Body of pancreas (tissue), 4 donors: ENCODE measurements at regions not wholly inside any gene's neighbourhood (a gene's known extent, or its start where the extent isn't known, plus 50 kb on each side); places are given as distances from the start of the nearest gene placed in this dataset.
A peak's percentile ranks its signal among the peaks of the same experiment; 100 is the strongest.

Experiments
- ATAC-seq: fragments of 150-250 bp; one replicate; pipeline ENCODE4 v1.9.1; 2016
- DNase-seq, 4 donors: peaks; one replicate each; pipeline ENCODE4 v3.0.0-alpha.2; 2019
- H3K27ac ChIP-seq, 4 donors: fragments of 200-600 bp; sonication (generic); 1 replicate in 3 of 4; 2 replicates in 1 of 4; pipeline versions ENCODE4 v1.5.1 to v1.6.1; 2016 to 2019; ENCODE audit warnings: mild to moderate bottlenecking in 1 of 4, mixed read lengths in 1 of 4, moderate library complexity in 1 of 4
- H3K27me3 ChIP-seq, 2 donors: fragments of 200-600 bp; sonication (generic); one replicate each; pipeline ENCODE4 v1.6.0; 2016; ENCODE audit warnings: mild to moderate bottlenecking in 1 of 2
- H3K36me3 ChIP-seq, 2 donors: fragments of 200-600 bp; sonication (generic); replicated peaks in 1 of 2; 2 replicates each; pipeline ENCODE4 v1.5.1; 2016; ENCODE audit warnings: low read depth in 2 of 2; ENCODE audit not compliant: insufficient read depth in 1 of 2
- H3K4me1 ChIP-seq: fragments of 200-600 bp; sonication (generic); one replicate; pipeline ENCODE4 v1.6.0; 2016
- H3K4me3 ChIP-seq, 2 donors: fragments of 200-600 bp; sonication (generic); 1 replicate in 1 of 2; 2 replicates in 1 of 2; pipeline ENCODE4 v1.5.1; 2016 to 2019
- H3K9me3 ChIP-seq, 3 donors: fragments of 200-600 bp; sonication (generic); 1 replicate in 2 of 3; 2 replicates in 1 of 3; pipeline ENCODE4 v1.5.1; 2016
- POLR2A ChIP-seq, 3 donors: fragments of 450-650 bp; IDR thresholded peaks; one replicate each; pipeline ENCODE4 v1.6.1; 2016; ENCODE audit warnings: antibody characterized with exemption in 3 of 3, mild to moderate bottlenecking in 2 of 3
- WGBS, 2 donors: methylation state at CpG; one replicate each; pipeline ENCODE4 v1.1.5; 2017; 5-methylcytosine and 5-hydroxymethylcytosine counted together
- intact Hi-C: fragments of 100-400 bp; cut with DNase I; formaldehyde crosslinking; loops from one replicate; pipeline ENCODE4 v1.15.1; 2023
- TF ChIP-seq, protein P1 (sequence below), 7 experiments: fragments of 450-650 bp in 4 of 7; fragments of 200-600 bp in 3 of 7; sonication (generic) in 3 of 7; IDR thresholded peaks; one replicate each; pipeline ENCODE4 v1.5.1; 2016 to 2019; ENCODE audit warnings: antibody characterized with exemption in 7 of 7

GRCh38 chr9:29214154-29214689 lies 1640.9 kb upstream of the C9orf72 start:
- H3K4me3 ChIP-seq = peak overlapping the region in 1 of 2 donors; percentile 3
- H3K27ac ChIP-seq = no peak overlapping the region
- WGBS, 2 donors = 1 to 2% methylated on average over 17 to 18 of the region's 18 CpGs
- intact Hi-C loops = no loop called here
- peak; percentile 13 to 44 (median 26) for DNase-seq
- H3K36me3 ChIP-seq = no peaks in the 10 kb centered on the region
- peaks cover 36% of the 10 kb centered on the region for H3K4me1 ChIP-seq
- no peak for TF ChIP-seq POLR2A (IDR thresholded peaks at IDR 0.05)
- TF ChIP-seq, protein P1, sequence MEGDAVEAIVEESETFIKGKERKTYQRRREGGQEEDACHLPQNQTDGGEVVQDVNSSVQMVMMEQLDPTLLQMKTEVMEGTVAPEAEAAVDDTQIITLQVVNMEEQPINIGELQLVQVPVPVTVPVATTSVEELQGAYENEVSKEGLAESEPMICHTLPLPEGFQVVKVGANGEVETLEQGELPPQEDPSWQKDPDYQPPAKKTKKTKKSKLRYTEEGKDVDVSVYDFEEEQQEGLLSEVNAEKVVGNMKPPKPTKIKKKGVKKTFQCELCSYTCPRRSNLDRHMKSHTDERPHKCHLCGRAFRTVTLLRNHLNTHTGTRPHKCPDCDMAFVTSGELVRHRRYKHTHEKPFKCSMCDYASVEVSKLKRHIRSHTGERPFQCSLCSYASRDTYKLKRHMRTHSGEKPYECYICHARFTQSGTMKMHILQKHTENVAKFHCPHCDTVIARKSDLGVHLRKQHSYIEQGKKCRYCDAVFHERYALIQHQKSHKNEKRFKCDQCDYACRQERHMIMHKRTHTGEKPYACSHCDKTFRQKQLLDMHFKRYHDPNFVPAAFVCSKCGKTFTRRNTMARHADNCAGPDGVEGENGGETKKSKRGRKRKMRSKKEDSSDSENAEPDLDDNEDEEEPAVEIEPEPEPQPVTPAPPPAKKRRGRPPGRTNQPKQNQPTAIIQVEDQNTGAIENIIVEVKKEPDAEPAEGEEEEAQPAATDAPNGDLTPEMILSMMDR (IDR thresholded peaks at IDR 0.05) = no peak
- peak; percentile 25 for ATAC-seq
- no peaks in the 10 kb centered on the region for H3K9me3 ChIP-seq
- H3K27me3 ChIP-seq = peaks cover 0 to 41% of the 10 kb centered on the region in 2 donors

DNA sequence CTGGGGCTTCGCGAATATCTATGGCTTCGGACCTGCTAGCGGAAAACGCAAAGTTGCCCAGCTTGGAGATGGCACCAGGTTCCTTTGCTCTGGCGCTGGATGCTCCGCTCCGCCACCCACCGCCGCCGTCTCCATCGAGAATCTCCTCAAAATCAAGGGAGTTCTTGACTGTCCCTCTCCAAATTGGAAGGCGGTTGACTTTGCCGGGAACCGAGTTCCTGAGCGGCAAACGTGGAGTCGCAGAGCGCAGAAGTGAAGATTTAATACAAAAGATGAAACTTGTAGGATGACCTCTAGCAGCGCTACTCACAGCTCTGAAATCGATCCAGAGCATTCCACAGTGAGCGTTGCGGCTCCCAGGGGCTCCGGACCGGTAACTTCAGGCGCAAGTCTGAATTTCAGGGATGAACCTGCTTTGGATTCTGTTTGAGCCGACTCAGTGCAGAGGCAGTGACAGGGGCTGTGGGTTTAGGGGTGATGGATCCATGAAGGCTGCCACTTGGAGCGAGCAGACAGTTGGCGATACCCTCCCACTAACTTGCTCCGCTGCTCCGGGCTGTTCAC lies 1641.5 kb upstream of the C9orf72 start:
- no peak overlapping the region for H3K27ac ChIP-seq
- H3K4me1 ChIP-seq = peaks cover 36% of the 10 kb centered on the region
- peaks cover 0 to 41% of the 10 kb centered on the region in 2 donors for H3K27me3 ChIP-seq
- TF ChIP-seq POLR2A (IDR thresholded peaks at IDR 0.05) = no peak
- TF ChIP-seq, protein P1 (IDR thresholded peaks at IDR 0.05) = no peak
- no peaks in the 10 kb centered on the region for H3K9me3 ChIP-seq
- H3K36me3 ChIP-seq = no peaks in the 10 kb centered on the region
- intact Hi-C loops = no loop called here
- H3K4me3 ChIP-seq = no peak overlapping the region
- DNase-seq (no peak), ATAC-seq (no peak)
- 1 to 2% methylated on average over 31 of the region's 31 CpGs for WGBS, 2 donors

DNA sequence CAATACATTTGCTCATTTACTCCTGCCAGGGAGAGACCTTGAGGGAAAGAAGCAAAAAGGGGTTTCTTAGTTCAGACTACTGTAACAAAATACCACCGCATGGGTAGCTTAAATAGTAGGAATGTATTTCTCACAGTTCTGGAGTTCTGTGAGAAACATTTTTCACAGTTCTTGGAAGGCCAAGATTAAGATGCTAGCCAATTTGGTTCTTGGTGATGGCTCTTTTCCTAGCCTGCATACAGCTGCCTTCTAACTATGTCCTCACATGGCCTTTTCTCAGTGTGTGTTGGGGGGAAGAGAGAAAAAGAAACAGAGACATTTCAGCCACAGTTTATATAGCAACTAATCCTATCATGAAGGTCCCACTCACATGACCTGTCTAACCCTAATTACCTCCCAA lies 1644.7 kb upstream of the C9orf72 start:
- ATAC-seq (no peak), DNase-seq (no peak)
- H3K27ac ChIP-seq = no peak overlapping the region
- no peak for TF ChIP-seq POLR2A (IDR thresholded peaks at IDR 0.05)
- TF ChIP-seq, protein P1 (IDR thresholded peaks at IDR 0.05) = no peak
- intact Hi-C loops = no loop called here
- no peaks in the 10 kb centered on the region for H3K36me3 ChIP-seq
- peaks cover 0 to 27% of the 10 kb centered on the region in 2 donors for H3K27me3 ChIP-seq
- peaks cover 20% of the 10 kb centered on the region for H3K4me1 ChIP-seq
- no peak overlapping the region for H3K4me3 ChIP-seq
- 84 to 96% methylated on average over 1 of the region's 1 CpG for WGBS, 2 donors
- no peaks in the 10 kb centered on the region for H3K9me3 ChIP-seq

DNA sequence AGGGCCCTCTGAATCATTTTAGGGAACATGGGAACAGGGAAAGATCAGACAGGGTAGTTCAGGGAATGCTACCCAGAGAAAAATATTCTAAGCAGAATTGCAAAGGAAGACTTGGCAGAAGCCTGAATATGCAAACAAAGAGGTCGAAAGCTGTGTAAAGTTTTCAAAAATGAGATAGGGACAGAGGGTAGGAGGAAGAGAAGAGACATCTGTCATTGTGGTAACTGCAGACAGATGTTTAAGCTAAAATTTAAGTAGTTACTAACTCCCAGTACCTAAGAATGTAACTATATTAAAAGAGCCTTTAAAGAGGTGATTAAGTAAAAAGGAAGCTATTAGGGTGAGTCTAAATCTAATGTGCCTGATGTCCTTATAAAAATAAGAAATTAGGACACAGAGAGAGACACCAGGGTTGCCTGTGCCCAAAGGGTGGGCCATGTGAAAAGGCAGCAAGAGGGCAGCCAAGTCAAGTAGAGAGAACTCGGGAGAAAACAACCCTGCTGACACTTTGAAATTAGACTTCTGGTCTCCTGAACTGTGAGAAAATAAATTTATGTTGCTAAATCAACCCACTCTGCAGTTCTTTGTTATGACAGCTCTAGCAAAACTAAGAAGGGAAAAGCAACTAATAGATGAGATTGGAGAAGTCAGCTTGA lies 1647.4 kb upstream of the C9orf72 start:
- Histone ChIP-seq H3K4me3 (no peak overlapping the region), H3K27ac (no peak overlapping the region), H3K9me3 (no peaks in the 10 kb centered on the region), H3K4me1 (no peaks in the 10 kb centered on the region), H3K27me3 (peaks cover 0 to 7% of the 10 kb centered on the region in 2 donors), H3K36me3 (no peaks in the 10 kb centered on the region)
- TF ChIP-seq POLR2A (IDR thresholded peaks at IDR 0.05) = no peak
- TF ChIP-seq, protein P1 (IDR thresholded peaks at IDR 0.05) = no peak
- ATAC-seq = no peak
- intact Hi-C loops = no loop called here
- 20 to 28% methylated on average over 2 of the region's 2 CpGs for WGBS, 2 donors
- DNase-seq = no peak
